Loucy (cell line): ENCODE measurements at regions not wholly inside any gene's neighbourhood (a gene's known extent, or its start where the extent isn't known, plus 50 kb on each side); places are given as distances from the start of the nearest gene placed in this dataset.

Experiments
- H2AFZ ChIP-seq: fragments of 200-600 bp; sonication (generic); 2 replicates; pipeline ENCODE4 v1.6.0; 2016; ENCODE audit warnings: antibody characterized with exemption, mild to moderate bottlenecking, low read length, moderate library complexity
- H3F3A ChIP-seq: fragments of 200-600 bp; 2 replicates; pipeline ENCODE4 v1.6.0; 2016; ENCODE audit warnings: antibody characterized with exemption, low read depth, mild to moderate bottlenecking
- H3K27me3 ChIP-seq: fragments of 200-600 bp; sonication (generic); 2 replicates; pipeline ENCODE4 v1.6.1; 2014; ENCODE audit warnings: low read length, mild to moderate bottlenecking; ENCODE audit not compliant: insufficient read depth, poor library complexity, severe bottlenecking
- H3K36me3 ChIP-seq: fragments of 200-600 bp; sonication (generic); 2 replicates; pipeline ENCODE4 v1.6.1; 2016; ENCODE audit warnings: low read length; ENCODE audit not compliant: insufficient read depth
- H3K4me1 ChIP-seq: fragments of 200-600 bp; sonication (generic); 2 replicates; pipeline ENCODE4 v1.5.1; 2014; ENCODE audit warnings: low read length, mild to moderate bottlenecking; ENCODE audit not compliant: insufficient read depth, poor library complexity, severe bottlenecking
- H3K4me2 ChIP-seq: fragments of 200-600 bp; sonication (generic); 2 replicates; pipeline ENCODE4 v1.6.0; 2014; ENCODE audit warnings: antibody characterized with exemption, low read length, low read depth, mild to moderate bottlenecking; ENCODE audit not compliant: poor library complexity, severe bottlenecking
- H3K4me3 ChIP-seq: fragments of 200-600 bp; sonication (generic); 2 replicates; pipeline ENCODE4 v1.5.1; 2014; ENCODE audit warnings: low read length, mild to moderate bottlenecking, mixed read lengths; ENCODE audit not compliant: poor library complexity, severe bottlenecking
- H3K79me2 ChIP-seq: fragments of 200-600 bp; sonication (generic); 2 replicates; pipeline ENCODE4 v1.6.1; 2014; ENCODE audit warnings: low read length; ENCODE audit not compliant: insufficient read depth
- H3K9ac ChIP-seq: fragments of 200-600 bp; sonication (generic); 2 replicates; pipeline ENCODE4 v1.6.0; 2014; ENCODE audit warnings: mild to moderate bottlenecking, low read depth, low read length, moderate library complexity; ENCODE audit not compliant: poor library complexity, severe bottlenecking
- H3K9me2 ChIP-seq: fragments of 200-600 bp; sonication (generic); replicated peaks from 2 replicates; pipeline ENCODE4 v1.6.1; 2016; ENCODE audit warnings: low read depth, low read length, mixed read lengths
- H3K9me3 ChIP-seq: fragments of 200-600 bp; sonication (generic); 2 replicates; pipeline ENCODE4 v1.6.1; 2014; ENCODE audit warnings: mild to moderate bottlenecking, antibody characterized with exemption, low read length, low read depth; ENCODE audit not compliant: insufficient read depth
- H4K20me1 ChIP-seq: fragments of 200-600 bp; sonication (generic); 2 replicates; pipeline ENCODE4 v1.6.0; 2014; ENCODE audit warnings: antibody characterized with exemption, low read length, mild to moderate bottlenecking; ENCODE audit not compliant: insufficient read depth, poor library complexity, severe bottlenecking
- EZH2phosphoT487 ChIP-seq: fragments of 200-600 bp; IDR thresholded peaks from 2 replicates; pipeline ENCODE4 v1.6.1; 2018; ENCODE audit warnings: antibody characterized with exemption, mild to moderate bottlenecking, moderate library complexity, borderline replicate concordance
- TF ChIP-seq, protein P1 (sequence below): fragments of 200-600 bp; sonication (generic); conservative IDR thresholded peaks from 2 replicates; pipeline ENCODE4 v1.5.1; 2014; ENCODE audit warnings: mild to moderate bottlenecking, antibody characterized with exemption, low read length

DNA sequence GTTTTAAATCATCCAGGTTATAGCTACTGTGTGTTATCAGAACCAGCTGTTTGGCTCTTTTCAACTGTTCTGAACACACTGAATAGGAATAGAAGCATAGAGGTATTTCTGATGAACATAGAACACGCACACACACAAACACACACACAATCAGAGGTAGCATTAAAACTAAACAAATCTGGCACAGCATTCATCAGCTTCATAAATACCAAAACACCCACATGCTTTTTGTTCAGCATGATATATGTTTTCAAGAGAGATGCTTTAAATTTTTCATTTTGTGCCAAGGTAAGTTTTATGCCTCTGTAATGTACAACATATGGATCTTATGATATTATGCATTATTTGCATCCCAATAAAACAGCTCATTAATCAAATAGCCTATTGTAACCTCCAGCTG lies 208.6 kb downstream of the GALC start:
- Histone ChIP-seq H3K36me3 (no peaks in the 10 kb centered on the region), H3F3A (no peaks in the 10 kb centered on the region), H3K9me2 (no peaks in the 10 kb centered on the region), H3K9ac (no peak overlapping the region), H3K27me3 (no peaks in the 10 kb centered on the region), H4K20me1 (no peaks in the 10 kb centered on the region), H3K9me3 (no peaks in the 10 kb centered on the region), H3K4me2 (no peak overlapping the region), H3K79me2 (no peaks in the 10 kb centered on the region), H3K4me1 (no peaks in the 10 kb centered on the region), H2AFZ (no peak overlapping the region), H3K4me3 (no peak overlapping the region)
- TF ChIP-seq EZH2phosphoT487, result no peak
- TF ChIP-seq, protein P1, sequence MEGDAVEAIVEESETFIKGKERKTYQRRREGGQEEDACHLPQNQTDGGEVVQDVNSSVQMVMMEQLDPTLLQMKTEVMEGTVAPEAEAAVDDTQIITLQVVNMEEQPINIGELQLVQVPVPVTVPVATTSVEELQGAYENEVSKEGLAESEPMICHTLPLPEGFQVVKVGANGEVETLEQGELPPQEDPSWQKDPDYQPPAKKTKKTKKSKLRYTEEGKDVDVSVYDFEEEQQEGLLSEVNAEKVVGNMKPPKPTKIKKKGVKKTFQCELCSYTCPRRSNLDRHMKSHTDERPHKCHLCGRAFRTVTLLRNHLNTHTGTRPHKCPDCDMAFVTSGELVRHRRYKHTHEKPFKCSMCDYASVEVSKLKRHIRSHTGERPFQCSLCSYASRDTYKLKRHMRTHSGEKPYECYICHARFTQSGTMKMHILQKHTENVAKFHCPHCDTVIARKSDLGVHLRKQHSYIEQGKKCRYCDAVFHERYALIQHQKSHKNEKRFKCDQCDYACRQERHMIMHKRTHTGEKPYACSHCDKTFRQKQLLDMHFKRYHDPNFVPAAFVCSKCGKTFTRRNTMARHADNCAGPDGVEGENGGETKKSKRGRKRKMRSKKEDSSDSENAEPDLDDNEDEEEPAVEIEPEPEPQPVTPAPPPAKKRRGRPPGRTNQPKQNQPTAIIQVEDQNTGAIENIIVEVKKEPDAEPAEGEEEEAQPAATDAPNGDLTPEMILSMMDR, result no peak

DNA sequence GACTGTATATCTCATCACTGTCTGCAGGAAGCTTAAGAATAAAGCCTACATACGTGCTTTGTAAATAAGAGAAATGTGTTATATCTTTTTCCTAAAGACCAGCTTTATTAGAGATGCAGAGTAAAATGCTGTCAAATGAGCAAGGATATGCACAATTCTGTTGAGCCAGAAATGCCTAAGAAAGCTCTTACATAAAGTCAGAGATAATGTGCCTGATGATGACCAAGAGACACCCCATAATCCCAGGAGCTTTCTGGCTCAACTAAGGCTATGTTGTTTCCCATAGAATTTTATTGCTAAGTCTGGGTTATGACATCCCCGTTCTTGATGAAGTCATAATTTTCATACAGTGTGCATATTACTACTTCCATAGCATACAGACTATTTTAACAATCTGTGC lies 209.9 kb downstream of the GALC start:
- Histone ChIP-seq H3K9ac (no peak overlapping the region), H2AFZ (no peak overlapping the region), H3K4me1 (no peaks in the 10 kb centered on the region), H3K4me2 (no peak overlapping the region), H3K9me3 (no peaks in the 10 kb centered on the region), H4K20me1 (no peaks in the 10 kb centered on the region), H3K27me3 (no peaks in the 10 kb centered on the region), H3K9me2 (no peaks in the 10 kb centered on the region), H3K79me2 (no peaks in the 10 kb centered on the region), H3F3A (no peaks in the 10 kb centered on the region), H3K4me3 (no peak overlapping the region), H3K36me3 (no peaks in the 10 kb centered on the region)
- no peak for TF ChIP-seq EZH2phosphoT487
- TF ChIP-seq, protein P1, result no peak

DNA sequence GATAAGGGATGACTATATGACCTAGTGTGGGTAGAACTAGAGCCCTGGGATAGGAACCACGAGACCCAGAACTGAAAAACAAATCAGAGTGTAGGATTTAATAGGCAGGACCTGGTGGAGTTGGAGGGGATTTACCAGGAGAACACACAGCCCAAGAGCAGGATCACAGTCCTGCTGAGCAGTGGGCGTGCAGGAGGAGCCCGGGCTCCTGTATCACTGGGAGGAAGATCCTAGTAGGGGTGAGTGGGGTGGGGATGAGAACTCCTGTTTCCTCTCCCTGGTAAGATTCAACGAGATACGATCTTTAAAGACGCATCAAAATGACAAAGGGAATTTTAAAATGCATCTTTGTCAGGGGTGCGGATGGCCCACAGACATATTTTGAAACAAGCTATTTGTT lies 220.1 kb downstream of the GALC start:
- H3K79me2 ChIP-seq, result no peaks in the 10 kb centered on the region
- no peak overlapping the region for H3K9ac ChIP-seq
- no peaks in the 10 kb centered on the region for H3K27me3 ChIP-seq
- H3K4me2 ChIP-seq, result no peak overlapping the region
- H3K9me3 ChIP-seq, result no peaks in the 10 kb centered on the region
- no peak overlapping the region for H3K4me3 ChIP-seq
- TF ChIP-seq EZH2phosphoT487, result no peak
- TF ChIP-seq, protein P1, result no peak
- H4K20me1 ChIP-seq, result no peaks in the 10 kb centered on the region
- no peaks in the 10 kb centered on the region for H3K36me3 ChIP-seq
- no peaks in the 10 kb centered on the region for H3F3A ChIP-seq
- H2AFZ ChIP-seq, result no peak overlapping the region
- H3K9me2 ChIP-seq, result no peaks in the 10 kb centered on the region
- H3K4me1 ChIP-seq, result no peaks in the 10 kb centered on the region
